Kidney (tissue), 13 donors: ENCODE measurements at regions not wholly inside any gene's neighbourhood (a gene's known extent, or its start where the extent isn't known, plus 50 kb on each side); places are given as distances from the start of the nearest gene placed in this dataset.

Experiments used
- DNase-seq, 5 donors: peaks; one replicate each; pipeline ENCODE4 v3.0.0-alpha.2; 2013 to 2020
- FAIRE-seq: peaks from 2 replicates; lab custom pipeline; 2012; peaks lifted over from hg19 to GRCh38; lab: Jason Lieb, UNC
- H3K27ac ChIP-seq, 2 donors: one replicate each; pipeline ENCODE4 v1.7.0; 2013; ENCODE audit warnings: low read depth in 2 of 2, low read length in 2 of 2, inconsistent platforms in 1 of 2
- H3K27me3 ChIP-seq: one replicate; pipeline ENCODE4 v1.7.1; 2013; ENCODE audit warnings: low read length, inconsistent platforms; ENCODE audit not compliant: control insufficient read depth, insufficient read depth
- H3K36me3 ChIP-seq, 3 donors: one replicate each; pipeline versions ENCODE4 v1.7.0 to v1.7.1; 2013; ENCODE audit warnings: low read length in 3 of 3, control low read depth in 1 of 3, inconsistent platforms in 1 of 3; ENCODE audit not compliant: insufficient read depth in 3 of 3, control insufficient read depth in 2 of 3
- H3K4me1 ChIP-seq, 3 donors: one replicate each; pipeline versions ENCODE4 v1.7.0 to v1.7.1; 2013; ENCODE audit warnings: low read length in 3 of 3, inconsistent platforms in 1 of 3, low read depth in 1 of 3; ENCODE audit not compliant: control insufficient read depth in 2 of 3, insufficient read depth in 2 of 3
- H3K4me3 ChIP-seq, 3 donors: one replicate each; pipeline versions ENCODE4 v1.7.0 to v1.8.1; 2013; ENCODE audit warnings: low read length in 3 of 3, control low read depth in 1 of 3, inconsistent platforms in 1 of 3
- H3K9ac ChIP-seq, 3 donors: one replicate each; pipeline versions ENCODE4 v1.7.0 to v1.7.1; 2013; ENCODE audit warnings: low read length in 3 of 3, control low read depth in 1 of 3, inconsistent platforms in 1 of 3
- H3K9me3 ChIP-seq, 3 donors: one replicate each; pipeline versions ENCODE4 v1.7.0 to v1.7.1; 2013; ENCODE audit warnings: low read length in 3 of 3, control low read depth in 1 of 3, inconsistent platforms in 1 of 3; ENCODE audit not compliant: control insufficient read depth in 2 of 3, insufficient read depth in 1 of 3
- intact Hi-C: fragments of 100-400 bp; cut with DNase I; formaldehyde crosslinking; loops from one replicate; pipeline ENCODE4 v1.11.1; 2022
- TF ChIP-seq, protein P1 (sequence below): IDR thresholded peaks from 3 replicates; pipeline ENCODE4 v1.5.1; 2012; ENCODE audit warnings: mild to moderate bottlenecking, moderate library complexity, borderline replicate concordance; ENCODE audit not compliant: insufficient read depth; ENCODE audit errors: extremely low read depth
- donor health status: control.
- donor health status: control.
- donor health status: control.
- donor health status: control.
- donor health status: control.
- donor health status: DM: yes; HTN: yes; CAD: no.
- donor health status: Normal renal cell carcinoma (clear cell type).

DNA sequence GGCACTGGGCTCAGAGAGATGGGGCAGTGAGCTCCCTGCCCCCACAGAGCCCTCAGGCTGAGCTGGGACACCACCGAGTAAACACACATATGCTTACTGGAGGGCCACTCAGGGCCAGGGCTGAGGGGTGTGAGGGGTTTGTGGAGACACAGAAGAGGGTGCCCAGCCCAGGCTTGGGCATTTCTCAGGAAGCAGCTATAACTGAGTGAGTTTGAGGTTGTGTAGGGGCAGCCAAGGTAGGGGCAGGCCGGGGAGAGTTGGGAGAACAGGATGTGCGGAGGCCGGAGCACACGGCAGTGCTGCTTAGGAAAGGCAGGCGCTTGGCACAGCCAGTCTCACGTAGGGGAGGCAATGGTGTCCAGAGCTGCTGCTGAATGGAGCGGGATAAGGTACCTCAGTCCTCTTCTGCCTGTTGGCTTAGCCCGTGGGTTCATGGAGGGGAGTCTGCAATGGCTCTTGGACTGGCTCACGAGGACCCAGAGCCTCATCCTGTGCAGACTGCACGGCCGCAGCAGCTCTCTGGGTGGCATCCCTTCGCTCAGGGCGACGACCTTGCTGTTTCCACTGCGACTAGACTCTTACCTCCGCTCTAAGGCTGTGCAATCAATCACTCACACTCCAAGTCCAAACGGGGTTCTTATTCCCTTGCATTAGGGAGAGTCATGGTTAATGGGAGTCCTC is 466.1 kb upstream of the HS6ST1 start:
- Histone ChIP-seq H3K9me3 (peaks cover 0 to 1% (median 0%) of the 10 kb centered on the region in 3 donors), H3K4me1 (no peaks in the 10 kb centered on the region), H3K36me3 (no peaks in the 10 kb centered on the region), H3K9ac (no peak overlapping the region), H3K27me3 (no peaks in the 10 kb centered on the region), H3K27ac (no peak overlapping the region), H3K4me3 (no peak overlapping the region)
- intact Hi-C loops: no loop called here
- FAIRE-seq (no peak), DNase-seq (no peak)
- TF ChIP-seq, protein P1, sequence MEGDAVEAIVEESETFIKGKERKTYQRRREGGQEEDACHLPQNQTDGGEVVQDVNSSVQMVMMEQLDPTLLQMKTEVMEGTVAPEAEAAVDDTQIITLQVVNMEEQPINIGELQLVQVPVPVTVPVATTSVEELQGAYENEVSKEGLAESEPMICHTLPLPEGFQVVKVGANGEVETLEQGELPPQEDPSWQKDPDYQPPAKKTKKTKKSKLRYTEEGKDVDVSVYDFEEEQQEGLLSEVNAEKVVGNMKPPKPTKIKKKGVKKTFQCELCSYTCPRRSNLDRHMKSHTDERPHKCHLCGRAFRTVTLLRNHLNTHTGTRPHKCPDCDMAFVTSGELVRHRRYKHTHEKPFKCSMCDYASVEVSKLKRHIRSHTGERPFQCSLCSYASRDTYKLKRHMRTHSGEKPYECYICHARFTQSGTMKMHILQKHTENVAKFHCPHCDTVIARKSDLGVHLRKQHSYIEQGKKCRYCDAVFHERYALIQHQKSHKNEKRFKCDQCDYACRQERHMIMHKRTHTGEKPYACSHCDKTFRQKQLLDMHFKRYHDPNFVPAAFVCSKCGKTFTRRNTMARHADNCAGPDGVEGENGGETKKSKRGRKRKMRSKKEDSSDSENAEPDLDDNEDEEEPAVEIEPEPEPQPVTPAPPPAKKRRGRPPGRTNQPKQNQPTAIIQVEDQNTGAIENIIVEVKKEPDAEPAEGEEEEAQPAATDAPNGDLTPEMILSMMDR: no peak

DNA sequence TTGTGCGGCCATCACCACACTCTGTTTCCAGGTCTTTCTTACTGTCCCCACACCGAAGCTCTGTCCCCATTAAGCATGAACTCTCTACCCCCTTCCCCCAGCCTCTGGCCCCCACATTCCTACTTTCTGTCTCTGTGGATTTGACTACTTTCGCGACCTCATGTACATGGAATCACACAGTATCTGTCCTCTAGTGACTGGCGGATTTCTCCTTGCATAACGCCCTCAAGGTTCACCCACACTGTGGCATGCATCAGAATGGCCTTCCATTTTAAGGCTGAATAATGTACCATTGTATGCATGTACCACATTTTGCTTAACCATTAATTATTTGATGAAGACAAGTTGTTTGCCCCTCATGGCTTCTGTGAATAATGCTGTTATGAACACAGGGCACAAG is 467.6 kb upstream of the HS6ST1 start:
- DNase-seq (no peak), FAIRE-seq (no peak)
- Histone ChIP-seq H3K9ac (no peak overlapping the region), H3K27ac (no peak overlapping the region), H3K27me3 (no peaks in the 10 kb centered on the region), H3K9me3 (peaks cover 0 to 1% (median 0%) of the 10 kb centered on the region in 3 donors), H3K36me3 (no peaks in the 10 kb centered on the region), H3K4me1 (no peaks in the 10 kb centered on the region), H3K4me3 (no peak overlapping the region)
- intact Hi-C loops: no loop called here
- TF ChIP-seq, protein P1: no peak

- TF ChIP-seq, protein P1: no peak
- Histone ChIP-seq H3K27ac (no peak overlapping the region), H3K36me3 (no peaks in the 10 kb centered on the region), H3K9me3 (peaks cover 0 to 1% (median 0%) of the 10 kb centered on the region in 3 donors), H3K4me3 (no peak overlapping the region), H3K27me3 (no peaks in the 10 kb centered on the region), H3K9ac (no peak overlapping the region), H3K4me1 (no peaks in the 10 kb centered on the region)
- FAIRE-seq: no peak
- DNase-seq: no peak
- intact Hi-C loops: no loop called here
These were observed 468.2 kb upstream of the HS6ST1 start for GRCh38 chr2:128786741-128787478.
